ENCODE measurements at regions not wholly inside any gene's neighbourhood (a gene's known extent, or its start where the extent isn't known, plus 50 kb on each side); places are given as distances from the start of the nearest gene placed in this dataset.

GRCh38 chr12:47349137-47350061 lies 269.6 kb upstream of the AMIGO2 start:
- Mint-ChIP-seq H3K4me1 (ENCODE audit: low read depth) (peaks cover 10% of the 10 kb centered on the region), H3K4me3 (no peak overlapping the region), H3K36me3 (ENCODE audit: low read depth) (no peaks in the 10 kb centered on the region), H3K9me3 (no peaks in the 10 kb centered on the region), H3K27me3 (ENCODE audit: insufficient read depth) (peaks cover 3% of the 10 kb centered on the region; the same call in 1 of the 2 replicates), H3K27ac (peak overlapping the region; percentile 31; the same call in 1 of the 2 replicates)
- TF ChIP-seq CTCF (IDR thresholded peaks at IDR 0.05) = no peak
- no peak for DNase-seq

DNA sequence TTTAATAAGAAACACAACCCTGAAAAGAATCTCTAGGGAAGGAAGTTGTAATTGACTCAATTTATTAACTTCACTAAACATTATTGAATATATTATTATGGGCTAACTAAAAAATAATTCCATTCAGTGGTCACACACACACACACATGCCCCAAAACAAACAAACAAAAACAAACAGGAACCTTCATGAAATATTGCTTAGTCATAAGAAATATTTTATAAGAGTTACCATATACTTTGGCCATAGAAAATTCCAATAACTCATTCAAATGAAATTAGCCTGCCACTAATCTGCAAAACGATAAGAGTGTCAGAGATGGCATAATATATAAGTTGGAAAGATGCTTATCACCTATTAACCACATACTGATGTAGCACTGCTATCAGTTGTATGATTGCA lies 268.4 kb upstream of the AMIGO2 start:
- no peak for DNase-seq
- Mint-ChIP-seq H3K27me3 (ENCODE audit: insufficient read depth) (peaks cover 5% of the 10 kb centered on the region; the same call in 1 of the 2 replicates), H3K9me3 (no peaks in the 10 kb centered on the region), H3K4me1 (ENCODE audit: low read depth) (peaks cover 19% of the 10 kb centered on the region), H3K4me3 (no peak overlapping the region), H3K27ac (no peak overlapping the region), H3K36me3 (ENCODE audit: low read depth) (no peaks in the 10 kb centered on the region)
- no peak for TF ChIP-seq CTCF (IDR thresholded peaks at IDR 0.05)

GRCh38 chr12:47346251-47347019 lies 266.7 kb upstream of the AMIGO2 start:
- no peak for DNase-seq
- Mint-ChIP-seq H3K27ac (no peak overlapping the region), H3K36me3 (ENCODE audit: low read depth) (no peaks in the 10 kb centered on the region), H3K27me3 (ENCODE audit: insufficient read depth) (peaks cover 3% of the 10 kb centered on the region; the same call in 1 of the 2 replicates), H3K4me1 (ENCODE audit: low read depth) (peaks cover 19% of the 10 kb centered on the region), H3K4me3 (no peak overlapping the region), H3K9me3 (no peaks in the 10 kb centered on the region)
- no peak for TF ChIP-seq CTCF (IDR thresholded peaks at IDR 0.05)

DNA sequence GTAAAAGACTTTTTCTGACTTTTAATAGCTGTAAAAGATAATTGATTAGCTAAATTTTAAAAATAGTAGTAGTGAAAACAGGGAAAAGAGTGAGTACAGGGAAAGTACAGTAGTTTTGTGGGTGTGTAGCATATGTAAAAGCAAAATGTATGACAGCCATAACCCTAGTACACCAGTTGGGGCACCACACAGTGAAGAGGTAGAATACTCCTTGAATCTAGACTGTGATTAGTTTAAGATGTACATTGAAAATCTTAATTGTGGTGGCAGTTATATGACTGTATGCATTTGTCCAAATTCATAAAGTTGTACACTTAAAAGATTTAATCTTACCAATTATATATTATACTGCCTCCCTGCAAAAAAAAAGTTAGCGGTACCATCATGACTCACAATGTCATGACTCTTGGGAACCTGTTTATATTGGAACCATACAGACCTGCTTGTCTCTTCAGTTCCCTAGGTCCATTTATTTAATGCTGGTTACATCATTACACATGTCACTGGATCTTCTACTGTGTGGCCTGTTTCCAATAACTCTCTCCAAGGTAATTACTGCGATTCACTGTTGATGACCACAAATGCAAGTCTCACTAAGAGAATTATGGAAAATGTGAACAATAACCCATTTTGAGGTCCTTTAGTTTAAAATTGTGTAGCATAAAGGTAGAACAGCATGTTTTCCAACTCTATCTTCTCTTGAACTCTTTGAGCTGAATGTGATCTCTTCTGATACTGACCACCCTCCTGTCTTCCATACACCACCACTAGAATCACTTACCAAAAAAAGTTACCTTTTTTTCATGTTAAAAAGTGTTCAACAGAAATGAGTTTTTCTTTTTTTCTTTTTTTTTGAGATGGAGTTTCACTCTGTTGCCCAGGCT lies 264.2 kb upstream of the AMIGO2 start:
- no peak for TF ChIP-seq CTCF (IDR thresholded peaks at IDR 0.05)
- Mint-ChIP-seq H3K27ac (no peak overlapping the region), H3K4me1 (ENCODE audit: low read depth) (peaks cover 10% of the 10 kb centered on the region), H3K9me3 (no peaks in the 10 kb centered on the region), H3K4me3 (no peak overlapping the region), H3K36me3 (ENCODE audit: low read depth) (no peaks in the 10 kb centered on the region), H3K27me3 (ENCODE audit: insufficient read depth) (peaks cover 3% of the 10 kb centered on the region; the same call in 1 of the 2 replicates)
- DNase-seq = peak; percentile 40
